SK-N-MC (cell line): ENCODE measurements at regions not wholly inside any gene's neighbourhood (a gene's known extent, or its start where the extent isn't known, plus 50 kb on each side); places are given as distances from the start of the nearest gene placed in this dataset.

Experiments used
- DNase-seq: peaks from one replicate; pipeline ENCODE4 v3.0.0-alpha.2; 2011; ENCODE audit warnings: low read depth, low spot score
- H3K27ac ChIP-seq: fragments of 200-600 bp; sonication (generic); 2 replicates; pipeline ENCODE4 v1.5.1; 2016; ENCODE audit warnings: mixed run types
- H3K36me3 ChIP-seq: fragments of 200-600 bp; sonication (generic); 2 replicates; pipeline ENCODE4 v1.6.1; 2017; ENCODE audit warnings: antibody characterized with exemption, low read length, mixed read lengths; ENCODE audit not compliant: insufficient read depth
- H3K4me3 ChIP-seq: fragments of 200-600 bp; sonication (generic); 2 replicates; pipeline ENCODE4 v1.5.1; 2016
- H3K9ac ChIP-seq: fragments of 200-600 bp; sonication (generic); 2 replicates; pipeline ENCODE4 v1.8.0; 2017; ENCODE audit warnings: mixed run types, mixed read lengths; ENCODE audit not compliant: insufficient read length
- H3K9me3 ChIP-seq: fragments of 200-600 bp; sonication (generic); 2 replicates; pipeline ENCODE4 v1.6.1; 2017; ENCODE audit warnings: low read depth, mild to moderate bottlenecking, antibody characterized with exemption, low read length, moderate library complexity, mixed read lengths
- EZH2 ChIP-seq: fragments of 200-600 bp; sonication (generic); IDR thresholded peaks from one replicate; pipeline ENCODE4 v1.6.1; 2017; ENCODE audit warnings: antibody characterized with exemption
- FOXP2 ChIP-seq: optimal IDR thresholded peaks from 2 replicates; pipeline ENCODE3; 2011; ENCODE audit warnings: mild to moderate bottlenecking, moderate library complexity; ENCODE audit not compliant: insufficient read depth; ENCODE audit errors: extremely low read length, control extremely low read depth
- POLR2AphosphoS5 ChIP-seq: IDR thresholded peaks from 2 replicates; pipeline ENCODE4 v1.6.1; 2012; ENCODE audit warnings: mild to moderate bottlenecking, low read depth, low read length, borderline replicate concordance

- Histone ChIP-seq H3K9me3 (no peaks in the 10 kb centered on the region), H3K4me3 (no peak overlapping the region), H3K36me3 (no peaks in the 10 kb centered on the region), H3K27ac (no peak overlapping the region), H3K9ac (no peak overlapping the region)
- DNase-seq = no peak
- no peak for TF ChIP-seq POLR2AphosphoS5
- no peak for TF ChIP-seq FOXP2
- no peak for TF ChIP-seq EZH2
These were observed 176.2 kb upstream of the TOPAZ1 start for GRCh38 chr3:44065311-44066094.

DNA sequence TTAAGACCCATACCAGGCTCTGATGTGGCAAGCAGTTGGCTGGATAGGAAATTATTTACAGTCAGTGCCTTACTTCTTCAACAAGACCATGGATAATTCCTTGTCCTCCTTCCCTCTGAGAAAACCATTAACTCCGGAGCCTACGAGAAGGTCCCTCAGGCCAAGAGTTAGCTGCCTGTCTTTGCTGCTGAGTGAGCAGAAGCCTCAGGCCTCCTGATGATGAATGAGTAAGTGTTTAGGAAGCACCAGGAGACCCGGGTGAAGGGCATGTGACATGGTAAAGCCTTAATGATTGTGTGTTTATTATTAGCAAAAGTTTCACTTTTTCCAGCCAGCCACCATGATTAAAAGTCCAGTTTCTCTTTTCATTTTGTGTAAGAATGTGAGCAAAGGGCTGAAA is 174.9 kb upstream of the TOPAZ1 start:
- no peak overlapping the region for H3K4me3 ChIP-seq
- H3K9me3 ChIP-seq = no peaks in the 10 kb centered on the region
- no peaks in the 10 kb centered on the region for H3K36me3 ChIP-seq
- no peak for TF ChIP-seq EZH2
- TF ChIP-seq FOXP2 = no peak
- TF ChIP-seq POLR2AphosphoS5 = no peak
- no peak overlapping the region for H3K27ac ChIP-seq
- no peak overlapping the region for H3K9ac ChIP-seq
- DNase-seq = no peak

- TF ChIP-seq EZH2 = no peak
- no peak for TF ChIP-seq FOXP2
- no peak for TF ChIP-seq POLR2AphosphoS5
- Histone ChIP-seq H3K4me3 (no peak overlapping the region), H3K9me3 (no peaks in the 10 kb centered on the region), H3K36me3 (no peaks in the 10 kb centered on the region), H3K9ac (no peak overlapping the region), H3K27ac (no peak overlapping the region)
- no peak for DNase-seq
These were observed 174.3 kb upstream of the TOPAZ1 start for GRCh38 chr3:44067431-44067830.

DNA sequence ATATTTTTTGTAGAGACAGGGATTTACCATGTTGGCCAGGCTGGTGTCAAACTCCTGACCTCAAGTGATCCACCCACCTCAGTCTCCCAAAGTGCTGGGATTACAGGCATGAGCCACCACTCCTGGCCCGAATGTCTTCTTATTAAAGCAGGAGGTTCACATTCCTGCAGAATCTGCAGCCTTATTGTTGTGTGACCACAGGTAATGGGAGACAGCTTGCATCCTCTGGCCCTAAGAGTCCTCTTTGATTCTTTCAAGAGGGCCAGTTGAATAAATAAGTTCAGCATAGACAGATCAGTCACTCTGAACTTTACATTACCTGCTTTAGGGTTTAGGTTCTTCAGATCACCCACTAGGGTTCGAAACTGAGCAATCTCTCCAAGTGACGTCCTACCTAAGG is 172.9 kb upstream of the TOPAZ1 start:
- DNase-seq = no peak
- Histone ChIP-seq H3K9me3 (no peaks in the 10 kb centered on the region), H3K27ac (no peak overlapping the region), H3K4me3 (no peak overlapping the region), H3K36me3 (no peaks in the 10 kb centered on the region), H3K9ac (no peak overlapping the region)
- TF ChIP-seq POLR2AphosphoS5 = no peak
- TF ChIP-seq FOXP2 = no peak
- no peak for TF ChIP-seq EZH2

DNA sequence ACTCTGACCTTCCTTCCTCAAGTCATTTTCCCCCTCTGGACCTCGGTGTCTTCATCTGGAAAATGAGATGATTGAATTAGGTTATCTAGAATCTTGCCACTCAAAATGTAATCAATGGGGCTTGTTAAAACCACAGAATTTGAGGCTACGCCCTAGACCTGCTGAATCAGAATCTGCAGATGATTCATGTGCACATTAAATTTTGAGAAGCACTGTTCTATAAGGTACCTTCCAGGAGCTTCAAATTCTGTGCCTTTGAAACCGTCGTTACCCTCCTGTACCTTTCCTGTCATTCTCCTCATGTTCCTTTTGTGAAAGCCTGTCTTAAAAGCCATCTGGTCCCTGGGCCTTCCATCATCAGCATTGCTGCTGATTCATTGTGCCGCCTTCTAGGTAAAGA is 172.4 kb upstream of the TOPAZ1 start:
- H3K9me3 ChIP-seq = no peaks in the 10 kb centered on the region
- H3K36me3 ChIP-seq = no peaks in the 10 kb centered on the region
- no peak overlapping the region for H3K9ac ChIP-seq
- H3K4me3 ChIP-seq = no peak overlapping the region
- DNase-seq = no peak
- TF ChIP-seq FOXP2 (no peak), EZH2 (no peak), POLR2AphosphoS5 (no peak)
- no peak overlapping the region for H3K27ac ChIP-seq

GRCh38 chr3:44070841-44071546 is 170.7 kb upstream of the TOPAZ1 start:
- no peak overlapping the region for H3K4me3 ChIP-seq
- H3K9me3 ChIP-seq = no peaks in the 10 kb centered on the region
- no peak overlapping the region for H3K27ac ChIP-seq
- no peak overlapping the region for H3K9ac ChIP-seq
- H3K36me3 ChIP-seq = no peaks in the 10 kb centered on the region
- no peak for DNase-seq
- no peak for TF ChIP-seq FOXP2
- no peak for TF ChIP-seq EZH2
- no peak for TF ChIP-seq POLR2AphosphoS5

GRCh38 chr3:44072601-44073540 is 168.8 kb upstream of the TOPAZ1 start:
- Histone ChIP-seq H3K27ac (no peak overlapping the region), H3K4me3 (no peak overlapping the region), H3K9me3 (no peaks in the 10 kb centered on the region), H3K9ac (no peak overlapping the region), H3K36me3 (no peaks in the 10 kb centered on the region)
- no peak for TF ChIP-seq POLR2AphosphoS5
- no peak for TF ChIP-seq FOXP2
- no peak for TF ChIP-seq EZH2
- DNase-seq = no peak

DNA sequence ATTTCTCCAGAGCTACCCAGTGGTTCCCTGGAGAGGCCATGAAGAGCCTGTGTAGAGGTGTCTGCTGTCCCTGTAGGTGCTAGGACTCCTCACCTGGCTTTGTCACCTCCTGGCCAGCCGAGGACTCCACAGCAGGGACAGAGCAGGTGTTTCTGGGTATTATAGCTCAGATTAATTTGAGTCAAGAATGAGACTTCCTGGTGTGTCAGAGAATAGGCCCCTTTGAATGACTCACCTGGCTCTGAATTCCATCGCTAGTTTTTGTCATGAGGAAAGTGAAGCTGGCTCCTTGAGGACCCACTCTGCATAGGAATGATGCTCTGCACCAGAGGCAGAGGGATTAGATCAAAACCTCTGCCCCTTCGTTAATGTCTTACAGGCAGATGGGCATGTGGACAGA is 167.5 kb upstream of the TOPAZ1 start:
- no peak overlapping the region for H3K4me3 ChIP-seq
- no peaks in the 10 kb centered on the region for H3K36me3 ChIP-seq
- no peak for TF ChIP-seq FOXP2
- TF ChIP-seq EZH2 = no peak
- TF ChIP-seq POLR2AphosphoS5 = no peak
- no peak overlapping the region for H3K27ac ChIP-seq
- no peak for DNase-seq
- H3K9me3 ChIP-seq = no peaks in the 10 kb centered on the region
- no peak overlapping the region for H3K9ac ChIP-seq
